Ishikawa (cell line): ENCODE measurements at regions not wholly inside any gene's neighbourhood (a gene's known extent, or its start where the extent isn't known, plus 50 kb on each side); places are given as distances from the start of the nearest gene placed in this dataset.

Source experiments
- EP300 ChIP-seq: IDR thresholded peaks from 2 replicates; pipeline ENCODE4 v1.6.1; 2012; ENCODE audit warnings: borderline replicate concordance
- MAX ChIP-seq: IDR thresholded peaks from 2 replicates; pipeline ENCODE4 v1.6.1; 2012
- TAF1 ChIP-seq: IDR thresholded peaks from 2 replicates; pipeline ENCODE4 v1.6.1; 2012; ENCODE audit warnings: low read depth, mild to moderate bottlenecking

DNA sequence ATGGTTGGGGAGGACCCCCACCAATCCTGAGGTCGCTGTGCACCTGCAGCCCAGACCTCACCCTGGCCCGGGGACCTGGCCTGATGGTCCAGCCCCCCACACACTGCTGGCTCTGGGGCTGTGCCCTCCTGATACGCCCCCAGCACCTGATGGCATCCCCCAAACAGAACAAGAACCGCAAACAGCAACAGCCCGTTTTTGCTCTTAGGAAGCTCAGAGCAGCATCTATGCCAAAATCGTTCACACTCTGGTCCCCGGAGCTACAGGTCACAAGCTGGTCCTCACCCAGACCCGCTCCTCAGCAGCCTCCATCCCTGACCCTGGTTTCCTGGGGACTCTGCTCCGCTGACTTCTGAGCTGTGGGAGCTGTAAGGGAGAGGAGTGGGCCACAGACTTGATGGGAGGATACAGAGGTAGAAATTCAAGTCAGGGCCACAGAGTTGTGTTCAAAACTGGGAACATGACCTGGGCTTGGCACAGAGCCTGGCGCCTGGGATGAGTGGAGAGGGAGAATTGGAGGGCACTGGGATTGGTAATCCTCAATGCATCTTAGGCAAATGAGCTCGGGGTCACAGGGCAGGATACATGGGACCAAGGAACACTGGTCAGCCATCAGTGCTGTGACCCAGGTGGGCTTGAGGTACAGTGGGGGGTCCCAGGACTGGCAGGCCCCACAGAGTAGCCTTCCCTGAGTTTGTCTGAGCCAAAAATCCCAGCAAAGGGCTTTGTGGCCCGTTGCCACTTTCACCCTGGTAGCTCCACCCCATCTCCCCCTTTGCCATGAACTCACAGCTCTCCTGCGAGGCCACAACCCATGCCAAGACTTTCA, 170.9 kb upstream of the RTL1 start:
- TF ChIP-seq MAX (no peak), EP300 (no peak), TAF1 (no peak)
